ENCODE measurements at regions not wholly inside any gene's neighbourhood (a gene's known extent, or its start where the extent isn't known, plus 50 kb on each side); places are given as distances from the start of the nearest gene placed in this dataset.

- TF ChIP-seq CTCF (IDR thresholded peaks at IDR 0.05) (no peak), EZH2phosphoT487 (IDR thresholded peaks at IDR 0.05) (no peak), EZH2 (IDR thresholded peaks at IDR 0.05) (no peak)
Observed at GRCh38 chr9:20152151-20152725, 363.4 kb upstream of the SLC24A2 start.

All from neural progenitor cell (in vitro differentiated cells).